Epithelial cell of esophagus (primary cell): ENCODE measurements at regions not wholly inside any gene's neighbourhood (a gene's known extent, or its start where the extent isn't known, plus 50 kb on each side); places are given as distances from the start of the nearest gene placed in this dataset.

Experiments used
- DNase-seq: peaks from one replicate; pipeline ENCODE4 v3.0.0; 2010; ENCODE audit warnings: low read depth
- H3K4me3 ChIP-seq: 2 replicates; pipeline ENCODE4 v1.5.1; 2011; ENCODE audit warnings: mild to moderate bottlenecking, low read length, control low read depth
- TF ChIP-seq, protein P1 (sequence below): IDR thresholded peaks from 2 replicates; pipeline ENCODE4 v1.5.1; 2011; ENCODE audit warnings: low read depth, mild to moderate bottlenecking, low read length, control low read depth, inconsistent platforms; ENCODE audit not compliant: insufficient read depth; ENCODE audit errors: missing control alignments

- no peak overlapping the region for H3K4me3 ChIP-seq
- DNase-seq, result no peak
- TF ChIP-seq, protein P1, sequence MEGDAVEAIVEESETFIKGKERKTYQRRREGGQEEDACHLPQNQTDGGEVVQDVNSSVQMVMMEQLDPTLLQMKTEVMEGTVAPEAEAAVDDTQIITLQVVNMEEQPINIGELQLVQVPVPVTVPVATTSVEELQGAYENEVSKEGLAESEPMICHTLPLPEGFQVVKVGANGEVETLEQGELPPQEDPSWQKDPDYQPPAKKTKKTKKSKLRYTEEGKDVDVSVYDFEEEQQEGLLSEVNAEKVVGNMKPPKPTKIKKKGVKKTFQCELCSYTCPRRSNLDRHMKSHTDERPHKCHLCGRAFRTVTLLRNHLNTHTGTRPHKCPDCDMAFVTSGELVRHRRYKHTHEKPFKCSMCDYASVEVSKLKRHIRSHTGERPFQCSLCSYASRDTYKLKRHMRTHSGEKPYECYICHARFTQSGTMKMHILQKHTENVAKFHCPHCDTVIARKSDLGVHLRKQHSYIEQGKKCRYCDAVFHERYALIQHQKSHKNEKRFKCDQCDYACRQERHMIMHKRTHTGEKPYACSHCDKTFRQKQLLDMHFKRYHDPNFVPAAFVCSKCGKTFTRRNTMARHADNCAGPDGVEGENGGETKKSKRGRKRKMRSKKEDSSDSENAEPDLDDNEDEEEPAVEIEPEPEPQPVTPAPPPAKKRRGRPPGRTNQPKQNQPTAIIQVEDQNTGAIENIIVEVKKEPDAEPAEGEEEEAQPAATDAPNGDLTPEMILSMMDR, result no peak
Measured at GRCh38 chr10:36704124-36704523, 421.3 kb upstream of the ANKRD30A start.

DNA sequence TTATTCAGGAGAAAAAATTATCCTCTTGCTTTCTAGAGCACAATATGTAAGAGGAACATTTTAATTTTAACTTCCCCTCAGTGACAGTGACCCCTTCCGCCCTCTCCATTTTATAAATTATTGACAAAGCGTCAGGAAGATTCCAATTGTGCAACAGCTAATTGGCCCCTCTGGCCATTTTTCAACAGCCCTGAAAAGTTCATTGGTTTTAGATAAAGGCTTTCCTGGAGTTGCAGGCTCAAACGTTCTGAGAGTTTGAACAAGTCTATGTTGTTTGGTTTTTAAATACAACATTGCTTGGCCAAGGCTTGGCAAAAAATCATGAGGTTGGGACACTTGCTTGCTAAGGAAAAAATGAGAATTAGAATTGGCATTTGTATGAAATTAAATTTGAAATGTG, 422.2 kb upstream of the ANKRD30A start:
- no peak for DNase-seq
- no peak overlapping the region for H3K4me3 ChIP-seq
- TF ChIP-seq, protein P1, result no peak

- TF ChIP-seq, protein P1, result no peak
- no peak overlapping the region for H3K4me3 ChIP-seq
- DNase-seq, result no peak
Measured at GRCh38 chr10:36700123-36700522, 425.3 kb upstream of the ANKRD30A start.

DNA sequence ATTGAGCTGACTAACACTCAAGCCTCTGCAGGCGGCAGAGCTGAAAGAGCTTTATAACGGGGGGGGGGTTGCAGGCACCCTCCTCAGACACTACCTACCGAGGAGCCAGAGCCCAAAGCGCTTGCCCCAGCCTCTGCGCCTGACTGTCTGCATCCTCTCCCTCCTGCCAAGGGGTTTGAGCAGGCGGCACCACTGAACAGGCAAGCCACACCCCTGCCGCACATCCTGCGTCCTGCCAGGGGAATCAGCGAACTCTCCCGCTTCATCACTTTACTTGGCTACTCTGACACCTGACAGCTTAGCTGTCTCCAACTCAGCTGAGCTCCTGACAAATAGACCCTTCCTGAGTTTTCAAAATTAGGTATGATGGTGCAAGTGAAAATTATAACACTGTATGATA, 432.6 kb upstream of the ANKRD30A start:
- H3K4me3 ChIP-seq, result no peak overlapping the region
- DNase-seq, result no peak
- TF ChIP-seq, protein P1, result no peak

- TF ChIP-seq, protein P1, result no peak
- DNase-seq, result no peak
Measured at GRCh38 chr10:36688717-36689116, 436.7 kb upstream of the ANKRD30A start.

DNA sequence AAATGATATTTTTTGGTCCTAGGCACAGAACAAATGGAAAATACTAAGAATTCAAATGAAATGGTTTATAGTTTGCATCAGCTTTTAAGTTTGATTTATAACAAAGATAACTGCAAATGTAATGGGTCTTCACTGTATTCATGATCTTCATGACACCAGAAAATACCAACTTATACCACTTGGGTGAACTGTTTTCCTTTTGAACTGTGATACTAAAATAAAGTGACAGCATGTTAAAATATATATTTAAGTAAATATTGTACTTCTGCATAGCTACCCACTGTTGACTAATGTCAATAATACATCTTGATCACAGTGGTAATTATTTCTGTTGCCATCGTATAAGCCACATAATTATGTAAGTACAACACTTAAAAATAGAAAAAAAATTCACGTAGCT, 442.0 kb upstream of the ANKRD30A start:
- H3K4me3 ChIP-seq, result no peak overlapping the region
- TF ChIP-seq, protein P1, result no peak
- DNase-seq, result no peak

More at GRCh38 chr10:36688717-36689116, 436.7 kb upstream of the ANKRD30A start:
- no peak overlapping the region for H3K4me3 ChIP-seq
